AG04449 (cell line): ENCODE measurements at regions not wholly inside any gene's neighbourhood (a gene's known extent, or its start where the extent isn't known, plus 50 kb on each side); places are given as distances from the start of the nearest gene placed in this dataset.

Experiments used
- CTCF ChIA-PET: fragments of 350-600 bp; formaldehyde crosslinking; extraction: SDS; loops from one replicate; lab custom pipeline; 2021; ENCODE audit warnings: antibody characterized with exemption; lab: Yijun Ruan, JAX
- POLR2A ChIA-PET: fragments of 400-600, 350-600 bp; formaldehyde crosslinking; extraction: SDS; loops from one replicate; lab custom pipeline; 2020; ENCODE audit warnings: antibody characterized with exemption, inconsistent platforms; lab: Yijun Ruan, JAX
- DNase-seq: peaks from one replicate; pipeline ENCODE4 v3.0.0-alpha.2; 2010; ENCODE audit warnings: low read depth, low spot score
- H3K4me3 ChIP-seq: 2 replicates; pipeline ENCODE4 v1.5.1; 2011; ENCODE audit warnings: low read depth, mild to moderate bottlenecking, control low read depth, low read length
- TF ChIP-seq, protein P1 (sequence below): IDR thresholded peaks from one replicate; pipeline ENCODE4 v1.5.1; 2011; ENCODE audit warnings: mild to moderate bottlenecking, moderate library complexity, low read length, control low read depth, inconsistent platforms; ENCODE audit not compliant: insufficient read depth; ENCODE audit errors: missing control alignments

DNA sequence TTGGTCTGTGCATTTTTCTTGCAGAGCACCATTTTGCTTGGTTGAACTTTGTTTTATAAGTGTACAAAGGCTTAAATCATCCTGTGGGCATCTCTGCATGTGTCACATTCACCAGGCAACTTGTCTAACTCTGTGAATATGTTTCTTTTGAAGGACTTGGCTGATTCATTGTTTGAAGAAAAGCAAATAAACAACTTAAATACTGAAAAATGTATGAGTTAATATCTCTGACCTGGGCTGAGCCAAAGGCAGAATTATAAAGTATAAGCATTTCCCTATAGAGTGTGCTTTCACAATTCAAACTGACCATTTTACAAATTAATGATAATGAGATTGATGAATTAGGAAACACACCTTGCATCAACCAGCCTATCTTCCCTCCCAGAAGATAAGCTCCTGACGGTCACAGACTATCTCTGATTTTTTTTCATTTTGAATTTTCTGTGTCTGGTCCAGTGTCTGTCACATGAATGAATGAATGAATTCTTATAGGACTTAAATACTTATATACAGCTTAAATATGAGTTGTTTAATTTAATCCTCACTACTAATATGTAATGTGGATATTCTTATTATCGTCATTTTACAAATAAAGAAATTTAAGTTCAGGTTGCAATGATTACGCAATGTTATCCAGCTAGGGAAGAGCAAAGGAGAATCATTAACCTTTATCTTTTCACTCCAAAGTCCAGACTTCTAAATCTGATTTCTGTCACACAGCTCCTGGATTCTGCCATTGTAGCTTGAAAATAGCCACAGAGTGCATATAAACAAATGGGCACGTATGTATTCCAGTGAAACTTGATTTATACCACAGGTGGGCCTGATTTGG, 182.0 kb upstream of the PHYHIPL start:
- POLR2A ChIA-PET = no interaction called here
- CTCF ChIA-PET = no interaction called here
- TF ChIP-seq, protein P1, sequence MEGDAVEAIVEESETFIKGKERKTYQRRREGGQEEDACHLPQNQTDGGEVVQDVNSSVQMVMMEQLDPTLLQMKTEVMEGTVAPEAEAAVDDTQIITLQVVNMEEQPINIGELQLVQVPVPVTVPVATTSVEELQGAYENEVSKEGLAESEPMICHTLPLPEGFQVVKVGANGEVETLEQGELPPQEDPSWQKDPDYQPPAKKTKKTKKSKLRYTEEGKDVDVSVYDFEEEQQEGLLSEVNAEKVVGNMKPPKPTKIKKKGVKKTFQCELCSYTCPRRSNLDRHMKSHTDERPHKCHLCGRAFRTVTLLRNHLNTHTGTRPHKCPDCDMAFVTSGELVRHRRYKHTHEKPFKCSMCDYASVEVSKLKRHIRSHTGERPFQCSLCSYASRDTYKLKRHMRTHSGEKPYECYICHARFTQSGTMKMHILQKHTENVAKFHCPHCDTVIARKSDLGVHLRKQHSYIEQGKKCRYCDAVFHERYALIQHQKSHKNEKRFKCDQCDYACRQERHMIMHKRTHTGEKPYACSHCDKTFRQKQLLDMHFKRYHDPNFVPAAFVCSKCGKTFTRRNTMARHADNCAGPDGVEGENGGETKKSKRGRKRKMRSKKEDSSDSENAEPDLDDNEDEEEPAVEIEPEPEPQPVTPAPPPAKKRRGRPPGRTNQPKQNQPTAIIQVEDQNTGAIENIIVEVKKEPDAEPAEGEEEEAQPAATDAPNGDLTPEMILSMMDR = no peak
- H3K4me3 ChIP-seq = no peak overlapping the region
- no peak for DNase-seq

GRCh38 chr10:58995058-58995596, 181.3 kb upstream of the PHYHIPL start:
- TF ChIP-seq, protein P1 = no peak
- POLR2A ChIA-PET = no interaction called here
- no peak overlapping the region for H3K4me3 ChIP-seq

GRCh38 chr10:58996063-58996462, 180.4 kb upstream of the PHYHIPL start:
- ChIA-PET CTCF (no interaction called here), POLR2A (no interaction called here)
- no peak overlapping the region for H3K4me3 ChIP-seq
- TF ChIP-seq, protein P1 = no peak
- no peak for DNase-seq

More at GRCh38 chr10:58995058-58995596, 181.3 kb upstream of the PHYHIPL start:
- no peak for DNase-seq
- CTCF ChIA-PET = no interaction called here

DNA sequence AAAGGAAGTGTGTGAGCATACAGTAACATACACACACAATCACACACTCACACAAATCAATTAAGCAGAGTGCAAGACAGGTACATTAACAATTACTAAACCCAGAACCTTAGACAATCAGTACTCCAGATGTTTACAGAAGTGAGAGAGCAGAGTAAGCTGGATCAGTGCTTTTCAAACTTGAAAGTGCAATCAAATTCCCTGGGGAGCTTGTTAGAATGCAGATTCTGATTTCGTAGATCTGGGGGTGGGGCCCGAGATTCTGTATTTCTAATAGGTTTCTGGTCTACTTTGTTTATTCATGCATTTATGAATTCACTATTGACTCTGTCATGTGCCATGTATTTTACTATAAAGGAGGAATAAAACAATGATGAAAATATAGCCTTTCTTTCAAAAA, 179.6 kb upstream of the PHYHIPL start:
- POLR2A ChIA-PET = no interaction called here
- no peak for DNase-seq
- CTCF ChIA-PET = no interaction called here
- H3K4me3 ChIP-seq = no peak overlapping the region
- TF ChIP-seq, protein P1 = no peak

GRCh38 chr10:58998924-58999713, 177.3 kb upstream of the PHYHIPL start:
- no peak overlapping the region for H3K4me3 ChIP-seq
- no peak for DNase-seq
- CTCF ChIA-PET = interaction anchor here (1.5 kb wide), 1 partner anchor 14 kb away, joined by 3 read pairs; no protein-coding TSS in a partner anchor
- TF ChIP-seq, protein P1 = no peak
- POLR2A ChIA-PET = no interaction called here
